Neural cell (in vitro differentiated cells): ENCODE measurements at regions not wholly inside any gene's neighbourhood (a gene's known extent, or its start where the extent isn't known, plus 50 kb on each side); places are given as distances from the start of the nearest gene placed in this dataset.

Source experiments
- H2AFZ ChIP-seq: fragments of 200-600, 300-800 bp; sonication (generic), shearing (Covaris generic); 2 replicates; pipeline ENCODE4 v1.6.0; 2014; ENCODE audit warnings: low read depth, mild to moderate bottlenecking, antibody characterized with exemption, low read length, moderate library complexity
- H3F3A ChIP-seq: fragments of 200-600 bp; shearing (Covaris generic); 2 replicates; pipeline ENCODE4 v1.6.1; 2016; ENCODE audit warnings: mild to moderate bottlenecking, moderate library complexity, mixed read lengths, antibody characterized with exemption, low read length; ENCODE audit not compliant: insufficient read depth, poor library complexity, severe bottlenecking
- H3K27ac ChIP-seq: fragments of 200-600, 300-800 bp; sonication (generic), shearing (Covaris generic); 2 replicates; pipeline ENCODE4 v1.5.1; 2014; ENCODE audit warnings: mild to moderate bottlenecking, low read length, moderate library complexity
- H3K27me3 ChIP-seq: fragments of 300-800, 200-600 bp; sonication (generic), shearing (Covaris generic); 2 replicates; pipeline ENCODE4 v1.6.0; 2014; ENCODE audit warnings: mild to moderate bottlenecking, low read depth, low read length, moderate library complexity; ENCODE audit not compliant: insufficient read depth
- H3K36me3 ChIP-seq: fragments of 300-800, 200-600 bp; sonication (generic), shearing (Covaris generic); 2 replicates; pipeline ENCODE4 v1.5.1; 2014; ENCODE audit warnings: mild to moderate bottlenecking, antibody characterized with exemption, low read length, moderate library complexity; ENCODE audit not compliant: insufficient read depth
- H3K4me2 ChIP-seq: fragments of 300-800, 200-600 bp; sonication (generic), shearing (Covaris generic); 2 replicates; pipeline ENCODE4 v1.6.0; 2014; ENCODE audit warnings: mild to moderate bottlenecking, low read length
- H3K4me3 ChIP-seq: fragments of 300-800, 200-600 bp; sonication (generic), shearing (Covaris generic); 2 replicates; pipeline ENCODE4 v1.5.1; 2014; ENCODE audit warnings: mild to moderate bottlenecking, low read length, moderate library complexity
- H3K79me2 ChIP-seq: fragments of 200-600 bp; shearing (Covaris generic); replicated peaks from 2 replicates; pipeline ENCODE4 v1.6.0; 2014; ENCODE audit warnings: mild to moderate bottlenecking, low read length, moderate library complexity; ENCODE audit not compliant: insufficient read depth
- H3K9ac ChIP-seq: fragments of 300-800, 200-600 bp; sonication (generic), shearing (Covaris generic); 2 replicates; pipeline ENCODE4 v1.6.1; 2016; ENCODE audit warnings: mild to moderate bottlenecking, low read length, mixed read lengths
- H3K9me2 ChIP-seq: fragments of 200-600 bp; shearing (Covaris generic); 2 replicates; pipeline ENCODE4 v1.6.1; 2016; ENCODE audit warnings: mild to moderate bottlenecking, low read length, mixed read lengths; ENCODE audit not compliant: insufficient read depth
- H3K9me3 ChIP-seq: fragments of 200-600, 300-800 bp; sonication (generic), shearing (Covaris generic); 2 replicates; pipeline ENCODE4 v1.6.1; 2016; ENCODE audit warnings: mild to moderate bottlenecking, mixed run types, low read length, moderate library complexity, mixed read lengths
- H4K20me1 ChIP-seq: fragments of 200-600 bp; shearing (Covaris generic); 2 replicates; pipeline ENCODE4 v1.6.1; 2016; ENCODE audit warnings: mild to moderate bottlenecking, mixed run types; ENCODE audit not compliant: insufficient read depth
- EP300 ChIP-seq: fragments of 450-650 bp; conservative IDR thresholded peaks from 2 replicates; pipeline ENCODE4 v1.6.1; 2014; ENCODE audit warnings: antibody characterized with exemption, mild to moderate bottlenecking, moderate library complexity; ENCODE audit not compliant: poor library complexity, severe bottlenecking
- EZH2 ChIP-seq: fragments of 200-600, 300-800 bp; shearing (Covaris generic), sonication (generic); IDR thresholded peaks from 2 replicates; pipeline ENCODE4 v1.6.1; 2014; ENCODE audit warnings: antibody characterized with exemption, low read length, borderline replicate concordance, mild to moderate bottlenecking; ENCODE audit not compliant: insufficient read depth, poor library complexity, severe bottlenecking
- MXI1 ChIP-seq: fragments of 450-650 bp; conservative IDR thresholded peaks from 2 replicates; pipeline ENCODE4 v1.6.1; 2014; ENCODE audit warnings: antibody characterized with exemption, mild to moderate bottlenecking; ENCODE audit not compliant: poor library complexity, severe bottlenecking
- POLR2AphosphoS5 ChIP-seq: IDR thresholded peaks from 2 replicates; pipeline ENCODE4 v1.6.1; 2012
- RAD21 ChIP-seq: fragments of 450-650 bp; conservative IDR thresholded peaks from 2 replicates; pipeline ENCODE4 v1.6.1; 2014; ENCODE audit warnings: antibody characterized with exemption, mild to moderate bottlenecking, moderate library complexity
- SMC3 ChIP-seq: fragments of 450-650 bp; conservative IDR thresholded peaks from 2 replicates; pipeline ENCODE4 v1.6.1; 2014; ENCODE audit warnings: antibody characterized with exemption, mild to moderate bottlenecking, moderate library complexity; ENCODE audit not compliant: poor library complexity
- TAF1 ChIP-seq: IDR thresholded peaks from 2 replicates; pipeline ENCODE4 v1.6.1; 2012; ENCODE audit warnings: low read depth
- TF ChIP-seq, protein P1 (sequence below): IDR thresholded peaks from 2 replicates; pipeline ENCODE4 v1.6.1; 2012; ENCODE audit warnings: borderline replicate concordance
- TF ChIP-seq, protein P2 (sequence below): fragments of 450-650 bp; IDR thresholded peaks from 2 replicates; pipeline ENCODE4 v1.5.1; 2014; ENCODE audit warnings: antibody characterized with exemption, mild to moderate bottlenecking, moderate library complexity; ENCODE audit not compliant: poor library complexity, severe bottlenecking

DNA sequence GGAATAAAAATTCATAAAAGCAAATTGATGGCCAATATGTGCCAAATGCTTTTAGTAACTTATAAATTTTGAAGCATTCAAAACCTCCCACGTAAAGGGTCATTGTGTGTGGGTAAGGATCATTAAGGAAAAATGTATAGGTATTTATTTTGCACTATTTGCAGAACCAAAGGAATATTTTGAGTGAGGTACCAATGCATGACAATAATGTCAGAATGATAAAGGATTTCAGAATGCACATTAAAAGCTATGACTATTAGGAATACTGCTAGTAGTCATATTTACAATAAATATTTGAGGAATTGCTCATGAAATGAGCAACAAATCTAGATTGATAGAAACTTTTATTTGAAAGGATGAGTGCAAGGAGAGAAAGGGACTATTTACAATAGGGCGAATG lies 932.8 kb downstream of the SLC6A15 start:
- Histone ChIP-seq H3K9me2 (no peaks in the 10 kb centered on the region), H3K9me3 (no peaks in the 10 kb centered on the region), H3K4me3 (no peak overlapping the region), H3K36me3 (no peaks in the 10 kb centered on the region), H3K27ac (no peak overlapping the region), H3K9ac (no peak overlapping the region), H3K79me2 (no peaks in the 10 kb centered on the region), H3K27me3 (no peaks in the 10 kb centered on the region), H4K20me1 (no peaks in the 10 kb centered on the region), H3F3A (no peaks in the 10 kb centered on the region), H3K4me2 (no peak overlapping the region), H2AFZ (no peak overlapping the region)
- no peak for TF ChIP-seq MXI1
- TF ChIP-seq TAF1: no peak
- no peak for TF ChIP-seq SMC3
- TF ChIP-seq, protein P1, sequence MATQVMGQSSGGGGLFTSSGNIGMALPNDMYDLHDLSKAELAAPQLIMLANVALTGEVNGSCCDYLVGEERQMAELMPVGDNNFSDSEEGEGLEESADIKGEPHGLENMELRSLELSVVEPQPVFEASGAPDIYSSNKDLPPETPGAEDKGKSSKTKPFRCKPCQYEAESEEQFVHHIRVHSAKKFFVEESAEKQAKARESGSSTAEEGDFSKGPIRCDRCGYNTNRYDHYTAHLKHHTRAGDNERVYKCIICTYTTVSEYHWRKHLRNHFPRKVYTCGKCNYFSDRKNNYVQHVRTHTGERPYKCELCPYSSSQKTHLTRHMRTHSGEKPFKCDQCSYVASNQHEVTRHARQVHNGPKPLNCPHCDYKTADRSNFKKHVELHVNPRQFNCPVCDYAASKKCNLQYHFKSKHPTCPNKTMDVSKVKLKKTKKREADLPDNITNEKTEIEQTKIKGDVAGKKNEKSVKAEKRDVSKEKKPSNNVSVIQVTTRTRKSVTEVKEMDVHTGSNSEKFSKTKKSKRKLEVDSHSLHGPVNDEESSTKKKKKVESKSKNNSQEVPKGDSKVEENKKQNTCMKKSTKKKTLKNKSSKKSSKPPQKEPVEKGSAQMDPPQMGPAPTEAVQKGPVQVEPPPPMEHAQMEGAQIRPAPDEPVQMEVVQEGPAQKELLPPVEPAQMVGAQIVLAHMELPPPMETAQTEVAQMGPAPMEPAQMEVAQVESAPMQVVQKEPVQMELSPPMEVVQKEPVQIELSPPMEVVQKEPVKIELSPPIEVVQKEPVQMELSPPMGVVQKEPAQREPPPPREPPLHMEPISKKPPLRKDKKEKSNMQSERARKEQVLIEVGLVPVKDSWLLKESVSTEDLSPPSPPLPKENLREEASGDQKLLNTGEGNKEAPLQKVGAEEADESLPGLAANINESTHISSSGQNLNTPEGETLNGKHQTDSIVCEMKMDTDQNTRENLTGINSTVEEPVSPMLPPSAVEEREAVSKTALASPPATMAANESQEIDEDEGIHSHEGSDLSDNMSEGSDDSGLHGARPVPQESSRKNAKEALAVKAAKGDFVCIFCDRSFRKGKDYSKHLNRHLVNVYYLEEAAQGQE: no peak
- TF ChIP-seq RAD21: no peak
- TF ChIP-seq EP300: no peak
- no peak for TF ChIP-seq EZH2
- TF ChIP-seq, protein P2, sequence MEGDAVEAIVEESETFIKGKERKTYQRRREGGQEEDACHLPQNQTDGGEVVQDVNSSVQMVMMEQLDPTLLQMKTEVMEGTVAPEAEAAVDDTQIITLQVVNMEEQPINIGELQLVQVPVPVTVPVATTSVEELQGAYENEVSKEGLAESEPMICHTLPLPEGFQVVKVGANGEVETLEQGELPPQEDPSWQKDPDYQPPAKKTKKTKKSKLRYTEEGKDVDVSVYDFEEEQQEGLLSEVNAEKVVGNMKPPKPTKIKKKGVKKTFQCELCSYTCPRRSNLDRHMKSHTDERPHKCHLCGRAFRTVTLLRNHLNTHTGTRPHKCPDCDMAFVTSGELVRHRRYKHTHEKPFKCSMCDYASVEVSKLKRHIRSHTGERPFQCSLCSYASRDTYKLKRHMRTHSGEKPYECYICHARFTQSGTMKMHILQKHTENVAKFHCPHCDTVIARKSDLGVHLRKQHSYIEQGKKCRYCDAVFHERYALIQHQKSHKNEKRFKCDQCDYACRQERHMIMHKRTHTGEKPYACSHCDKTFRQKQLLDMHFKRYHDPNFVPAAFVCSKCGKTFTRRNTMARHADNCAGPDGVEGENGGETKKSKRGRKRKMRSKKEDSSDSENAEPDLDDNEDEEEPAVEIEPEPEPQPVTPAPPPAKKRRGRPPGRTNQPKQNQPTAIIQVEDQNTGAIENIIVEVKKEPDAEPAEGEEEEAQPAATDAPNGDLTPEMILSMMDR: no peak
- TF ChIP-seq POLR2AphosphoS5: no peak

DNA sequence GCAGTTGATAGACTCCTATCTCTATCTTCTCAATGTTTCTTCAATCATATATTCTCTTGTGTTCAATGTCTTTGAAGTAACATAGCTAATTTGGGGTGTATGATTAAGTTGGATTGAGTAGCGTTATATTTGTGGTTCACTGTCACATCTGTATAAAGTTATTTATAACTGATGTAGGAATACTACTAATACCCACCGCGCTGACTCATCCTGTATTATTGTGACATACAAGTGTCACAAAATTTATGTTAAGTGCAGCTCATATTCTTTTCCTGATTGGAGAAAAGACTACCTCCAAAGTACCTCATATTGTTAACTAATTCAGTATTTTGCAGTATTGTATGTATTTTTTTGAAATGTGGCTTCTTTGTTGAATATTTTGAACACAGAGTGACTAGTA lies 940.8 kb downstream of the SLC6A15 start:
- H3K27me3 ChIP-seq: no peaks in the 10 kb centered on the region
- H3K27ac ChIP-seq: no peak overlapping the region
- no peaks in the 10 kb centered on the region for H3F3A ChIP-seq
- no peak overlapping the region for H2AFZ ChIP-seq
- H3K4me2 ChIP-seq: no peak overlapping the region
- no peak overlapping the region for H3K9ac ChIP-seq
- H3K9me3 ChIP-seq: no peaks in the 10 kb centered on the region
- H4K20me1 ChIP-seq: no peaks in the 10 kb centered on the region
- H3K79me2 ChIP-seq: no peaks in the 10 kb centered on the region
- no peak for TF ChIP-seq RAD21
- TF ChIP-seq, protein P1: no peak
- TF ChIP-seq EP300: no peak
- no peak for TF ChIP-seq EZH2
- no peak for TF ChIP-seq MXI1
- TF ChIP-seq TAF1: no peak
- TF ChIP-seq, protein P2: no peak
- no peak for TF ChIP-seq SMC3
- no peak for TF ChIP-seq POLR2AphosphoS5
- no peaks in the 10 kb centered on the region for H3K36me3 ChIP-seq
- H3K9me2 ChIP-seq: no peaks in the 10 kb centered on the region
- H3K4me3 ChIP-seq: no peak overlapping the region
